Endothelial cell of umbilical vein (primary cell): ENCODE measurements at regions not wholly inside any gene's neighbourhood (a gene's known extent, or its start where the extent isn't known, plus 50 kb on each side); places are given as distances from the start of the nearest gene placed in this dataset.

Source experiments
- BruUV-seq: library from RNA; stranded (reverse); fragments of 400-500 nt; replicated peaks from 2 replicates; lab custom pipeline; 2021; lab: Mats Ljungman, UMichigan
- CTCF ChIA-PET: fragments of 300-600, 350-600 bp; sonication (Branson Sonifier 250); formaldehyde crosslinking; loops from one replicate; lab custom pipeline; 2021; ENCODE audit warnings: antibody characterized with exemption, inconsistent platforms; lab: Charles Lee
- POLR2A ChIA-PET: fragments of 300-600, 350-600 bp; sonication (Branson Sonifier 250); formaldehyde crosslinking; loops from one replicate; lab custom pipeline; 2021; ENCODE audit warnings: antibody characterized with exemption, inconsistent platforms; lab: Charles Lee
- DNase-seq: peaks from one replicate; pipeline ENCODE4 v3.0.0-alpha.2; 2011; ENCODE audit warnings: low read depth, low spot score
- FAIRE-seq: peaks from 2 replicates; lab custom pipeline; 2011; peaks lifted over from hg19 to GRCh38; lab: Jason Lieb, UNC
- H2AFZ ChIP-seq: 2 replicates; pipeline ENCODE4 v1.6.0; 2012; ENCODE audit warnings: low read depth, low read length, control low read depth, inconsistent platforms
- H3K27ac ChIP-seq: 2 replicates; pipeline ENCODE4 v1.5.1; 2011; ENCODE audit warnings: low read depth, mild to moderate bottlenecking, control low read depth, low read length, moderate library complexity; ENCODE audit not compliant: insufficient read depth
- H3K27me3 ChIP-seq, 2 experiments: 2 replicates each; pipeline versions ENCODE4 v1.6.0 to v1.6.1; 2011; ENCODE audit warnings: low read length in 2 of 2, mixed read lengths in 1 of 2; ENCODE audit not compliant: control insufficient read depth in 2 of 2, insufficient read depth in 2 of 2
- H3K36me3 ChIP-seq, 2 experiments: 2 replicates in 1 of 2; 3 replicates in 1 of 2; pipeline ENCODE4 v1.5.1; 2011; ENCODE audit warnings: low read length in 2 of 2, mild to moderate bottlenecking in 1 of 2, moderate library complexity in 1 of 2; ENCODE audit not compliant: control insufficient read depth in 2 of 2, insufficient read depth in 2 of 2; ENCODE audit errors: extremely low read depth in 1 of 2
- H3K4me1 ChIP-seq: 3 replicates; pipeline ENCODE4 v1.5.1; 2011; ENCODE audit warnings: mild to moderate bottlenecking, low read length; ENCODE audit not compliant: control insufficient read depth, insufficient read depth; ENCODE audit errors: extremely low read depth
- H3K4me2 ChIP-seq: 2 replicates; pipeline ENCODE4 v1.6.1; 2011; ENCODE audit warnings: low read length, control low read depth, mixed read lengths; ENCODE audit not compliant: insufficient read depth
- H3K4me3 ChIP-seq, 3 experiments: fragments of 200-600 bp in 1 of 3; sonication (generic), shearing (Covaris generic) in 1 of 3; replicated peaks in 1 of 3; 2 replicates each; pipeline ENCODE4 v1.5.1; 2011 to 2016; ENCODE audit warnings: control low read depth in 3 of 3, low read length in 3 of 3, mild to moderate bottlenecking in 2 of 3, inconsistent platforms in 1 of 3, low read depth in 1 of 3, moderate library complexity in 1 of 3; ENCODE audit not compliant: insufficient read depth in 1 of 3
- H3K79me2 ChIP-seq: 2 replicates; pipeline ENCODE4 v1.6.0; 2012; ENCODE audit warnings: low read length, inconsistent platforms; ENCODE audit not compliant: control insufficient read depth, insufficient read depth
- H3K9ac ChIP-seq: replicated peaks from 2 replicates; pipeline ENCODE3; 2011; ENCODE audit warnings: low read length, control low read depth; ENCODE audit not compliant: insufficient read depth; ENCODE audit errors: extremely low read depth
- H3K9me1 ChIP-seq: replicated peaks from 3 replicates; pipeline ENCODE4 v1.6.0; 2011; ENCODE audit warnings: mild to moderate bottlenecking, low read length; ENCODE audit not compliant: control insufficient read depth, insufficient read depth; ENCODE audit errors: extremely low read depth
- H3K9me3 ChIP-seq: replicated peaks from 2 replicates; pipeline ENCODE4 v1.5.1; 2012; ENCODE audit warnings: low read length, inconsistent platforms; ENCODE audit not compliant: control insufficient read depth, insufficient read depth
- H4K20me1 ChIP-seq: replicated peaks from 2 replicates; pipeline ENCODE3; 2011; ENCODE audit warnings: mild to moderate bottlenecking, low read length; ENCODE audit not compliant: control insufficient read depth, insufficient read depth; ENCODE audit errors: extremely low read depth
- CTCF ChIP-seq, 2 donors: IDR thresholded peaks; 1 replicate in 1 of 2; 2 replicates in 1 of 2; pipeline ENCODE4 v1.5.1; 2011; ENCODE audit warnings: low read length in 2 of 2, mild to moderate bottlenecking in 2 of 2, moderate library complexity in 2 of 2, control low read depth in 1 of 2, inconsistent platforms in 1 of 2, low read depth in 1 of 2; ENCODE audit not compliant: insufficient read depth in 1 of 2; ENCODE audit errors: extremely low read depth in 1 of 2
- EZH2 ChIP-seq: IDR thresholded peaks from 2 replicates; pipeline ENCODE4 v1.6.1; 2012; ENCODE audit warnings: borderline replicate concordance, low read depth, mild to moderate bottlenecking, moderate library complexity, low read length, inconsistent platforms; ENCODE audit not compliant: severe bottlenecking
- FOS ChIP-seq: IDR thresholded peaks from 2 replicates; pipeline ENCODE4 v1.6.1; 2011; ENCODE audit warnings: mild to moderate bottlenecking, low read length, moderate library complexity, borderline replicate concordance; ENCODE audit not compliant: insufficient read depth
- GATA2 ChIP-seq: IDR thresholded peaks from 2 replicates; pipeline ENCODE4 v1.7.0; 2011; ENCODE audit warnings: low read depth, mild to moderate bottlenecking, moderate library complexity, mixed read lengths, low read length; ENCODE audit not compliant: insufficient read length, insufficient read depth
- JUN ChIP-seq: IDR thresholded peaks from 2 replicates; pipeline ENCODE4 v1.6.1; 2011; ENCODE audit warnings: borderline replicate concordance, low read depth; ENCODE audit not compliant: insufficient read length, insufficient read depth
- MAX ChIP-seq: IDR thresholded peaks from 2 replicates; pipeline ENCODE4 v1.6.1; 2011; ENCODE audit not compliant: insufficient read depth, insufficient read length
- MYC ChIP-seq: IDR thresholded peaks from one replicate; pipeline ENCODE4 v1.6.1; 2011; ENCODE audit warnings: mild to moderate bottlenecking, low read depth, low read length
- POLR2A ChIP-seq: IDR thresholded peaks from 2 replicates; pipeline ENCODE4 v1.6.1; 2012; ENCODE audit warnings: low read depth, mild to moderate bottlenecking, control low read depth, low read length
- POLR2AphosphoS5 ChIP-seq: IDR thresholded peaks from 2 replicates; pipeline ENCODE4 v1.6.1; 2012; ENCODE audit warnings: low read depth, mild to moderate bottlenecking, control low read depth, low read length, moderate library complexity; ENCODE audit not compliant: insufficient read depth
- dilution Hi-C: fragments of 300-500 bp; cut with MboI; formaldehyde crosslinking; loops from one replicate; pipeline ENCODE4 v1.15.0; 2019; ENCODE audit warnings: low sequenced_read_pairs; ENCODE audit not compliant: extremely low pct_ligation_motif_present
- intact Hi-C: fragments of 100-400 bp; cut with micrococcal nuclease; formaldehyde crosslinking; loops from one replicate; pipeline ENCODE4 v1.10.0; 2022

GRCh38 chr2:58517881-58518280 is 276.8 kb upstream of the FANCL start:
- Histone ChIP-seq H3K4me3 (no peak overlapping the region), H3K27ac (no peak overlapping the region), H4K20me1 (no peaks in the 10 kb centered on the region), H3K79me2 (no peaks in the 10 kb centered on the region), H3K4me2 (no peak overlapping the region), H2AFZ (no peak overlapping the region), H3K27me3 (peaks cover 4 to 7% of the 10 kb centered on the region in 2 experiments), H3K36me3 (no peaks in the 10 kb centered on the region), H3K4me1 (no peaks in the 10 kb centered on the region), H3K9ac (no peak overlapping the region), H3K9me3 (no peaks in the 10 kb centered on the region), H3K9me1 (no peaks in the 10 kb centered on the region)
- dilution Hi-C loops (no loop called here), intact Hi-C loops (no loop called here)
- FAIRE-seq (no peak), DNase-seq (no peak)
- CTCF ChIA-PET, result no interaction called here
- no TSS peak for BruUV-seq
- POLR2A ChIA-PET, result no interaction called here
- TF ChIP-seq GATA2, result no peak
- no peak for TF ChIP-seq JUN
- no peak for TF ChIP-seq EZH2
- TF ChIP-seq MYC, result no peak
- TF ChIP-seq CTCF (IDR thresholded peaks at IDR 0.05; ENCODE audit: extremely low read depth in 1 of 2, insufficient read depth in 1 of 2, low read depth in 1 of 2, low read length in 2 of 2), result no peak
- no peak for TF ChIP-seq POLR2A

GRCh38 chr2:58516695-58517094 is 275.6 kb upstream of the FANCL start:
- H4K20me1 ChIP-seq, result no peaks in the 10 kb centered on the region
- H3K4me3 ChIP-seq, result no peak overlapping the region
- BruUV-seq, result no TSS peak
- no peak overlapping the region for H3K9ac ChIP-seq
- no peak overlapping the region for H2AFZ ChIP-seq
- DNase-seq (no peak), FAIRE-seq (no peak)
- H3K9me3 ChIP-seq, result no peaks in the 10 kb centered on the region
- H3K79me2 ChIP-seq, result no peaks in the 10 kb centered on the region
- H3K27ac ChIP-seq, result no peak overlapping the region
- no peaks in the 10 kb centered on the region for H3K4me1 ChIP-seq
- no peaks in the 10 kb centered on the region for H3K9me1 ChIP-seq
- POLR2A ChIA-PET, result no interaction called here
- CTCF ChIA-PET, result interaction anchor here (1.2 kb wide), 1 partner anchor 12 kb away, joined by 4 read pairs; no protein-coding TSS in a partner anchor
- dilution Hi-C loops, result no loop called here
- TF ChIP-seq MYC (no peak), MAX (no peak), CTCF (IDR thresholded peaks at IDR 0.05; ENCODE audit: extremely low read depth in 1 of 2, insufficient read depth in 1 of 2, low read depth in 1 of 2, low read length in 2 of 2) (no peak), JUN (no peak), FOS (no peak), EZH2 (no peak), POLR2AphosphoS5 (no peak), GATA2 (no peak), POLR2A (no peak)
- H3K36me3 ChIP-seq, result no peaks in the 10 kb centered on the region
- intact Hi-C loops, result no loop called here
- no peak overlapping the region for H3K4me2 ChIP-seq
- H3K27me3 ChIP-seq, result peaks cover 2 to 4% of the 10 kb centered on the region in 2 experiments
